Gastroesophageal sphincter (tissue), 3 donors: ENCODE measurements at regions not wholly inside any gene's neighbourhood (a gene's known extent, or its start where the extent isn't known, plus 50 kb on each side); places are given as distances from the start of the nearest gene placed in this dataset.

ENCODE experiments used
- CTCF ChIP-seq, 4 experiments: fragments of 200-600 bp in 2 of 4; fragments of 450-650 bp in 2 of 4; sonication (generic) in 1 of 4; IDR thresholded peaks; one replicate each; pipeline ENCODE4 v1.5.1; 2017 to 2019; ENCODE audit warnings: antibody characterized with exemption in 4 of 4, mild to moderate bottlenecking in 2 of 4, moderate library complexity in 2 of 4
- EP300 ChIP-seq: sonication (generic); formaldehyde crosslinking; IDR thresholded peaks from one replicate; pipeline ENCODE4 v1.6.1; 2017; ENCODE audit warnings: antibody characterized with exemption, mild to moderate bottlenecking
- POLR2A ChIP-seq, 2 donors: fragments of 450-650 bp; IDR thresholded peaks; one replicate each; pipeline ENCODE4 v1.6.1; 2017; ENCODE audit warnings: antibody characterized with exemption in 2 of 2, mild to moderate bottlenecking in 2 of 2, moderate library complexity in 1 of 2

GRCh38 chr5:18968966-18969365, 1019.0 kb downstream of the CDH18 start:
- TF ChIP-seq CTCF (IDR thresholded peaks at IDR 0.05) (no peak), POLR2A (IDR thresholded peaks at IDR 0.05) (no peak), EP300 (no peak)
